ENCODE measurements at regions not wholly inside any gene's neighbourhood (a gene's known extent, or its start where the extent isn't known, plus 50 kb on each side); places are given as distances from the start of the nearest gene placed in this dataset.

GRCh38 chr1:189859385-189859977 is 618.2 kb downstream of the BRINP3 start:
- DNase-seq = no peak

- DNase-seq = no peak
Measured at GRCh38 chr1:189866606-189867005, 611.1 kb downstream of the BRINP3 start.

DNA sequence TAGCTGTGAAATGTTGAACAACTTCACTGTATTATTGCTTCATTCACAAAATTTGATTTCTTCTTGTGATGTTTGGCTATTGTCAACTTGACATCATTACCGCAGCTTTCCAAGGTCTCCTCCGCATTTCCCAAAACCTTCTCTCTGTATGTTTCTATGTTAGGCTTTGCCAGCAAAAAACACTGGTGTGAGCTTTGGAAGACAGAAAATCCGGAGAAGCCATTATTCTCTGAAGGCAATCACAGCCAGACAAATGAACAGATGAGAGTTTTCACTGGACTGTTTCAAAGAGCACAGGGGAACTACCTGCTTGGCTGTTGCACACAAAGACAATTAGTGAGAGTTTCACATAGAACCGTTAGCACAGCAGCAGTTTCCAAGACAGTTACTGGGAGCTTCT is 609.6 kb downstream of the BRINP3 start:
- no peak for DNase-seq

GRCh38 chr1:189874715-189875435 is 602.8 kb downstream of the BRINP3 start:
- no peak for DNase-seq

GRCh38 chr1:189880135-189880534 is 597.5 kb downstream of the BRINP3 start:
- DNase-seq = no peak

GRCh38 chr1:189899686-189900425 is 577.8 kb downstream of the BRINP3 start:
- no peak for DNase-seq

GRCh38 chr1:189904509-189904908 is 573.2 kb downstream of the BRINP3 start:
- no peak for DNase-seq

- no peak for DNase-seq
Measured at GRCh38 chr1:189908113-189908512, 569.6 kb downstream of the BRINP3 start.

GRCh38 chr1:189921613-189922012 is 556.1 kb downstream of the BRINP3 start:
- no peak for DNase-seq

DNA sequence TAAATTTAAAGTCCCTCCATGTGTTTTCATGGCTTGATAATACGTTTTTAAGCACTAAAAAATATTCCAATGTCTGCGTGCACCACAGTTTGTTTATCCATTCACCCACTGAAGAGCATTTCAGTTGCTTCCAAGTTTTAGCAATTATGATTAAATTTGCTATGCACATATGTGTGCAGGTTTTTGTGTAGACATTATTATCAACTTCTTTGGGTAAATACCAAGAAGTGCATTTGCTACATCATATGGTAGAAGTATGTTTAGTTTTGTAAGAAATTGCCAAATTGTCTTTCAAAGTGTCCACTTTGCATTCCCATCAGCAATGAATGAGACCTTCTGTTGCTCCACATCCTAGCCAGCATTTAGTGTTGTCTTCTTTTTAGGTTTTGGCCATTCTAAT is 550.0 kb downstream of the BRINP3 start:
- DNase-seq = no peak

GRCh38 chr1:189929501-189930099 is 548.1 kb downstream of the BRINP3 start:
- DNase-seq = no peak

- no peak for DNase-seq
Measured at GRCh38 chr1:189936861-189937260, 540.8 kb downstream of the BRINP3 start.

- peak; percentile 1 for DNase-seq
Measured at GRCh38 chr1:189939967-189940366, 537.7 kb downstream of the BRINP3 start.

- DNase-seq = no peak
Measured at GRCh38 chr1:189941922-189942321, 535.7 kb downstream of the BRINP3 start.

- no peak for DNase-seq
Measured at GRCh38 chr1:189958756-189959155, 518.9 kb downstream of the BRINP3 start.

GRCh38 chr1:189960769-189961168 is 516.9 kb downstream of the BRINP3 start:
- no peak for DNase-seq

DNA sequence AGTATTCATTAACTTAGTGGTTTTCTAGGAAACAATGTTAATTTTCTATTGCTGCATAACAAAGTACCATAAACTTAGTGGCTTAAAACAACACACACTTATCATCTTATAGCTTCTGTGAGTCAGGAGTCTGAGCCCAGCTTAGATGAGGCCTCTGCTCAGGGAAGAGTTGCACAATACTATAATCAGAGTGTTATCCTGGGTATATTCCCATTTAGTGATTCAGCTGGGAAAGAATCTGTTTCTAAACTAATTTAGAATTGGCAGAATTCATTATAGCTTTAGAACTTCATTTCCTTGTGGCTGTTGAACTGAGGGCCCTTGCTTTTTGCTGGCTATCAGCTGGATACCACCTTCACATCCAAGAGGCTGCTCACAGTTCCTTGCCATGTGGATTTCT is 515.5 kb downstream of the BRINP3 start:
- DNase-seq = peak; percentile 79

GRCh38 chr1:189970331-189971230 is 507.1 kb downstream of the BRINP3 start:
- no peak for DNase-seq

GRCh38 chr1:189971656-189972055 is 506.0 kb downstream of the BRINP3 start:
- no peak for DNase-seq

DNA sequence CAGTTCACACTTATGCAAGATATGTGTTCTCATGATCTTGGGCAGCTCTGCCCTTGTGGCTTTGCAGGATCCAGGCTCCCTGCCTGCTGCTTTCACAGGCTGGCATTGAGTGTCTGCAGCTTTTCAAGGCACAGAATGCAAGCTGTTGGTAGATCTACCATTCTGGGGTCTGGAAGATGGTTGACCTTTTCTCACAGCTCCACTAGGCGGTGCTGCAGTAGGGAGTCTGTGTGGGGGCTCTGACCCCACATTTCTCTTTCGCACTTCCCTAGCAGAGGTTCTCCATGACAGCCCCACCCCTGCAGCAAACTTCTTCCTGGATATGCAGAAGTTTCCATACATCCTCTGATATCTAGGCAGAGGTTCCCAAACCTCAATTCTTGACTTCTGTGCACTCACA is 500.5 kb downstream of the BRINP3 start:
- no peak for DNase-seq

DNA sequence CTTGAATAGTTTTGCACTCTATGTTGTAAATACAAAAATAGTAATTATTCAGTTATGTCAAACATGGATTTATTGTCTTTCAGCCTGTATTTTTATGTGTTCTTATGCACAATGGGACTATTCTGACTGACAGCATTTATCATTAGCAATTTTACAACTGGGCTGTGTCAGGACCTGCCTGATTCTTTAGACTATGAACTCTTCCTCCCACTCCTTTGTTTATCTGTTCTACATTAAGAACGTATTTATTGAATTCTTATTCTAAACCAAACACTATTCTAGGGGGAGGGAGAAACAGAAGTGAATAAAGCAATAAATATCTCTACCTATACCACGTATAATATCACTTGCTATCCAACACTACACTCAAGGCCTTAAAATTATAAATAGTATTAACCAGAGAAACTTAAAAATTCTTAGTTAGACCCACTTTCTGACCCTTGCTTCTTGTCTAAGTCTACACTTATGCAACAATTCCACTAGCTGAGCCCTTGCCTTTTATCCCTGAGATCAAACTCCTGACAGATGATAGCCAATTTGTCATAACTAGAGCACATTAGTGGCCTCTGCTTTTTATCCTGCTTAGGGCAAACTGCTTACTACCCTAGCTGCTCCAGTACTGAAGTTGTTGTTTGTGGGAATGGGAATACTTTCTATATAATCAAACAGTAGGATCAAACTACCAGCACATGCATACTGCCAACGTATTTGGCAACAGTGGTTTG is 494.3 kb downstream of the BRINP3 start:
- DNase-seq = no peak

DNA sequence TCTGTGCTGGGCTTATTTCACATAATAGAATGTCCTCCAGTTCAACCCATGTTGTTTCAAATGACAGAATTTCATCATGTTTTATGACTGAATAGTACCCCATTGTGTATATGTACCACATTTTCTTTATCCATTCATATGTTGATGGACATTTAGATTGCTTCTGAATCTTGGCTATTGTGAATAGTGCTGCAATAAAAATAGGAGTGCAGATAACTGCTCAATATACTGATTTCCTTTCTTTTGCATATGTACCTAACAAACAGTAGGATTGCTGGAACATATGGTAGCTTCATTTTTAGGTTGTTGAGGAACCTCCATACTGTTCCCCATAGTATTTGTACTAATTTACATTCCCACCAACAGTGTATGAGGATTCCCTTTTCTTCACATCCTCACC is 491.1 kb downstream of the BRINP3 start:
- no peak for DNase-seq

Data from amniotic stem cell (primary cell).